WTC11 (cell line): ENCODE measurements at regions not wholly inside any gene's neighbourhood (a gene's known extent, or its start where the extent isn't known, plus 50 kb on each side); places are given as distances from the start of the nearest gene placed in this dataset.

Experiments
- CTCF ChIP-seq: fragments of 200-600 bp; IDR thresholded peaks from 2 replicates; pipeline ENCODE4 v1.8.0; 2022; ENCODE audit warnings: antibody characterized with exemption
- ESRRA ChIP-seq: sonication (generic); formaldehyde crosslinking; IDR thresholded peaks from 2 replicates; pipeline ENCODE4 v1.8.1; 2022; ENCODE audit warnings: mild to moderate bottlenecking, missing genetic modification reagents, borderline replicate concordance
- FOXJ3 ChIP-seq: sonication (generic); formaldehyde crosslinking; IDR thresholded peaks from 2 replicates; pipeline ENCODE4 v1.9.0; 2021; ENCODE audit warnings: missing genetic modification reagents, mild to moderate bottlenecking, borderline replicate concordance
- JUN ChIP-seq: sonication (generic); formaldehyde crosslinking; IDR thresholded peaks from 2 replicates; pipeline ENCODE4 v1.8.0; 2023; ENCODE audit warnings: mild to moderate bottlenecking, missing genetic modification reagents
- NR2C2 ChIP-seq: sonication (generic); formaldehyde crosslinking; IDR thresholded peaks from 2 replicates; pipeline ENCODE4 v1.8.0; 2022; ENCODE audit warnings: mild to moderate bottlenecking, missing genetic modification reagents
- SP1 ChIP-seq: sonication (generic); formaldehyde crosslinking; conservative IDR thresholded peaks from 2 replicates; pipeline ENCODE4 v1.8.1; 2022; ENCODE audit warnings: missing genetic modification reagents
- TEAD4 ChIP-seq: sonication (generic); formaldehyde crosslinking; IDR thresholded peaks from 2 replicates; pipeline ENCODE4 v1.8.0; 2022; ENCODE audit warnings: mild to moderate bottlenecking, missing genetic modification reagents
- ZBTB21 ChIP-seq: sonication (generic); formaldehyde crosslinking; IDR thresholded peaks from 2 replicates; pipeline ENCODE4 v1.8.1; 2023; ENCODE audit warnings: mild to moderate bottlenecking, missing genetic modification reagents, borderline replicate concordance
- TF ChIP-seq, protein P1 (sequence below): fragments of 250-450 bp; sonication (Bioruptor Pico); IDR thresholded peaks from 2 replicates; pipeline ENCODE4 v1.9.0; 2021; ENCODE audit warnings: mild to moderate bottlenecking, borderline replicate concordance
- TF ChIP-seq, protein P2 (sequence below): sonication (generic); formaldehyde crosslinking; IDR thresholded peaks from 2 replicates; pipeline ENCODE4 v1.8.0; 2022; ENCODE audit warnings: mild to moderate bottlenecking, missing genetic modification reagents
- TF ChIP-seq, protein P3 (sequence below): fragments of 250-450 bp; sonication (Bioruptor Pico); IDR thresholded peaks from 2 replicates; pipeline ENCODE4 v2.1.2; 2022; ENCODE audit warnings: mild to moderate bottlenecking, moderate library complexity

DNA sequence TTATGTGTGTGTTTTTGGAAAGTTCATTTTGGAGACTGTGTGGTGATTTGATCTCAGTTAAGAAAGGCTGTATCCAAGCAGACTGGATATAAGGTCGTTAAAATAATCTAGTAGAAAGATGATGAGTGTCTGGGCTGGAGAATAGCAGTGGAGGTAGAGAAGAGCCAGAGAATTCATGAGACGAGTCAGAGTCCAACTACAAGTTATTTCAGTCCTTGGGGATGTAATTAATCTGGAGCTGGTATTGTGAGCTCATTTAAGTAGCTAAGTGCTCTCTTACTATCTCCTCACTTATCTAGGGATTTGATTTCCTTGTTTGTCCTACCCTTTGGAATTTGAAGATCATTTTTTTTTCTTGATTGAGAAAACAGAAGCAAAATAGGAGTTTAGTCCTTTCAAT, 1219.0 kb upstream of the ADGRL4 start:
- TF ChIP-seq, protein P1, sequence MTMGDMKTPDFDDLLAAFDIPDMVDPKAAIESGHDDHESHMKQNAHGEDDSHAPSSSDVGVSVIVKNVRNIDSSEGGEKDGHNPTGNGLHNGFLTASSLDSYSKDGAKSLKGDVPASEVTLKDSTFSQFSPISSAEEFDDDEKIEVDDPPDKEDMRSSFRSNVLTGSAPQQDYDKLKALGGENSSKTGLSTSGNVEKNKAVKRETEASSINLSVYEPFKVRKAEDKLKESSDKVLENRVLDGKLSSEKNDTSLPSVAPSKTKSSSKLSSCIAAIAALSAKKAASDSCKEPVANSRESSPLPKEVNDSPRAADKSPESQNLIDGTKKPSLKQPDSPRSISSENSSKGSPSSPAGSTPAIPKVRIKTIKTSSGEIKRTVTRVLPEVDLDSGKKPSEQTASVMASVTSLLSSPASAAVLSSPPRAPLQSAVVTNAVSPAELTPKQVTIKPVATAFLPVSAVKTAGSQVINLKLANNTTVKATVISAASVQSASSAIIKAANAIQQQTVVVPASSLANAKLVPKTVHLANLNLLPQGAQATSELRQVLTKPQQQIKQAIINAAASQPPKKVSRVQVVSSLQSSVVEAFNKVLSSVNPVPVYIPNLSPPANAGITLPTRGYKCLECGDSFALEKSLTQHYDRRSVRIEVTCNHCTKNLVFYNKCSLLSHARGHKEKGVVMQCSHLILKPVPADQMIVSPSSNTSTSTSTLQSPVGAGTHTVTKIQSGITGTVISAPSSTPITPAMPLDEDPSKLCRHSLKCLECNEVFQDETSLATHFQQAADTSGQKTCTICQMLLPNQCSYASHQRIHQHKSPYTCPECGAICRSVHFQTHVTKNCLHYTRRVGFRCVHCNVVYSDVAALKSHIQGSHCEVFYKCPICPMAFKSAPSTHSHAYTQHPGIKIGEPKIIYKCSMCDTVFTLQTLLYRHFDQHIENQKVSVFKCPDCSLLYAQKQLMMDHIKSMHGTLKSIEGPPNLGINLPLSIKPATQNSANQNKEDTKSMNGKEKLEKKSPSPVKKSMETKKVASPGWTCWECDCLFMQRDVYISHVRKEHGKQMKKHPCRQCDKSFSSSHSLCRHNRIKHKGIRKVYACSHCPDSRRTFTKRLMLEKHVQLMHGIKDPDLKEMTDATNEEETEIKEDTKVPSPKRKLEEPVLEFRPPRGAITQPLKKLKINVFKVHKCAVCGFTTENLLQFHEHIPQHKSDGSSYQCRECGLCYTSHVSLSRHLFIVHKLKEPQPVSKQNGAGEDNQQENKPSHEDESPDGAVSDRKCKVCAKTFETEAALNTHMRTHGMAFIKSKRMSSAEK = no peak
- no peak for TF ChIP-seq CTCF
- TF ChIP-seq JUN (CRISPR knock-in tag) = no peak
- TF ChIP-seq ESRRA (CRISPR knock-in tag) = no peak
- TF ChIP-seq NR2C2 (CRISPR knock-in tag) = no peak
- TF ChIP-seq TEAD4 = no peak
- TF ChIP-seq, protein P2, sequence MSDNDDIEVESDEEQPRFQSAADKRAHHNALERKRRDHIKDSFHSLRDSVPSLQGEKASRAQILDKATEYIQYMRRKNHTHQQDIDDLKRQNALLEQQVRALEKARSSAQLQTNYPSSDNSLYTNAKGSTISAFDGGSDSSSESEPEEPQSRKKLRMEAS (CRISPR knock-in tag) = no peak
- TF ChIP-seq SP1 = no peak
- TF ChIP-seq, protein P3, sequence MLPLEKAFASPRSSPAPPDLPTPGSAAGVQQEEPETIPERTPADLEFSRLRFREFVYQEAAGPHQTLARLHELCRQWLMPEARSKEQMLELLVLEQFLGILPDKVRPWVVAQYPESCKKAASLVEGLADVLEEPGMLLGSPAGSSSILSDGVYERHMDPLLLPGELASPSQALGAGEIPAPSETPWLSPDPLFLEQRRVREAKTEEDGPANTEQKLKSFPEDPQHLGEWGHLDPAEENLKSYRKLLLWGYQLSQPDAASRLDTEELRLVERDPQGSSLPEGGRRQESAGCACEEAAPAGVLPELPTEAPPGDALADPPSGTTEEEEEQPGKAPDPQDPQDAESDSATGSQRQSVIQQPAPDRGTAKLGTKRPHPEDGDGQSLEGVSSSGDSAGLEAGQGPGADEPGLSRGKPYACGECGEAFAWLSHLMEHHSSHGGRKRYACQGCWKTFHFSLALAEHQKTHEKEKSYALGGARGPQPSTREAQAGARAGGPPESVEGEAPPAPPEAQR (CRISPR knock-in tag) = no peak
- no peak for TF ChIP-seq ZBTB21 (CRISPR knock-in tag)
- no peak for TF ChIP-seq FOXJ3 (CRISPR knock-in tag)
